ENCODE measurements at regions not wholly inside any gene's neighbourhood (a gene's known extent, or its start where the extent isn't known, plus 50 kb on each side); places are given as distances from the start of the nearest gene placed in this dataset.

DNA sequence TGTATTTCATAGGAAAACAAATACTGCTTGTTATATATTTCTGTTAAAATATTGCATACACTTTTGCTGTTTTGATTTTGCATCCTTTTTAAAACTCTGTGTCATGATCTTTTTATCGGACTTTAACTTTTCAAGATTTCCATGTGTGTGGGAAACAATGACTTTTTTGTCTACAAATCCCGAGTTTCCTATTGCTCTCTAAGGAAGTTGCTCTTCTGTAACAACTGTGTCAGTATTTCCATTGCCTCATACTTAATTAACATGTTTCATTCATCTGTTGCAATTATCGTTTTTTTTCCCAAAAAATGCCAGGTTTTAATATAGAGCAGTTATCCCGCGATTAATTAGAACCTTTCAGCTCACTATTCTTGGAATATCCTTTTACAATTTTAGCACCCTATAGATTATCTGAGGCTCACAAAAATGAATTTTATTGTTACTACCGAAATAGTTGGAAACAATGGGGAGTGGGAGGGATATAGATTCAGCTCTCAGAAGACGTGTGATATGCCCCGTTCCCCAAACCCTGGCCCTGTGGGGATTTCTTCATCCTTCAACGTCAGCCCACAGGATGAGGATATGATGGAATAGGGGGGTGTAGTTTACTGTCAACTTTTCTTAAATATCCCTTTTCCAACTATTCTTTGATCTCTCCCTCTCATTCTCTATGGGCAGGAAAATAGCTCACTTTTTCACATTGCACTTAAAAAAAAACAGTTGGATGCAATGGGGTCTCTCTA, 297.6 kb upstream of the IGFBP3 start:
- TF ChIP-seq POLR2A (IDR thresholded peaks at IDR 0.05; ENCODE audit: low read depth, low read length) = no peak
- no peak for TF ChIP-seq CBX3 (IDR thresholded peaks at IDR 0.05; ENCODE audit: borderline replicate concordance, low read depth)
